ENCODE measurements at regions not wholly inside any gene's neighbourhood (a gene's known extent, or its start where the extent isn't known, plus 50 kb on each side); places are given as distances from the start of the nearest gene placed in this dataset.

GRCh38 chr6:87847135-87847829 lies 145.2 kb upstream of the AKIRIN2 start:
- intact Hi-C loops (cut with DNase I; ENCODE audit: low total_unique reads) = no loop called here
- Histone ChIP-seq H3K27me3 (replicated peaks in 1 of 7) (no peaks in the 10 kb centered on the region), H3K27ac (no peak overlapping the region), H3K4me3 (no peak overlapping the region), H3K36me3 (no peaks in the 10 kb centered on the region), H3K4me1 (no peaks in the 10 kb centered on the region), H3K9me3 (no peaks in the 10 kb centered on the region)
- 83 to 90% (median 88%) methylated on average over 6 of the region's 6 CpGs for WGBS, 5 donors
- DNase-seq = no peak
- TF ChIP-seq, protein P1, sequence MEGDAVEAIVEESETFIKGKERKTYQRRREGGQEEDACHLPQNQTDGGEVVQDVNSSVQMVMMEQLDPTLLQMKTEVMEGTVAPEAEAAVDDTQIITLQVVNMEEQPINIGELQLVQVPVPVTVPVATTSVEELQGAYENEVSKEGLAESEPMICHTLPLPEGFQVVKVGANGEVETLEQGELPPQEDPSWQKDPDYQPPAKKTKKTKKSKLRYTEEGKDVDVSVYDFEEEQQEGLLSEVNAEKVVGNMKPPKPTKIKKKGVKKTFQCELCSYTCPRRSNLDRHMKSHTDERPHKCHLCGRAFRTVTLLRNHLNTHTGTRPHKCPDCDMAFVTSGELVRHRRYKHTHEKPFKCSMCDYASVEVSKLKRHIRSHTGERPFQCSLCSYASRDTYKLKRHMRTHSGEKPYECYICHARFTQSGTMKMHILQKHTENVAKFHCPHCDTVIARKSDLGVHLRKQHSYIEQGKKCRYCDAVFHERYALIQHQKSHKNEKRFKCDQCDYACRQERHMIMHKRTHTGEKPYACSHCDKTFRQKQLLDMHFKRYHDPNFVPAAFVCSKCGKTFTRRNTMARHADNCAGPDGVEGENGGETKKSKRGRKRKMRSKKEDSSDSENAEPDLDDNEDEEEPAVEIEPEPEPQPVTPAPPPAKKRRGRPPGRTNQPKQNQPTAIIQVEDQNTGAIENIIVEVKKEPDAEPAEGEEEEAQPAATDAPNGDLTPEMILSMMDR (IDR thresholded peaks at IDR 0.05 in 8 of 11, conservative IDR thresholded peaks at IDR 0.05 in 3 of 11) = no peak
- TF ChIP-seq POLR2AphosphoS5 (IDR thresholded peaks at IDR 0.05) (no peak), POLR2A (IDR thresholded peaks at IDR 0.05) (no peak)

- H3K4me1 ChIP-seq = no peaks in the 10 kb centered on the region
- TF ChIP-seq POLR2AphosphoS5 (IDR thresholded peaks at IDR 0.05) (no peak), POLR2A (IDR thresholded peaks at IDR 0.05) (no peak)
- TF ChIP-seq, protein P1 (IDR thresholded peaks at IDR 0.05 in 8 of 11, conservative IDR thresholded peaks at IDR 0.05 in 3 of 11) = no peak
- H3K4me3 ChIP-seq = no peak overlapping the region
- H3K36me3 ChIP-seq = no peaks in the 10 kb centered on the region
- DNase-seq = no peak
- intact Hi-C loops (cut with DNase I; ENCODE audit: low total_unique reads) = no loop called here
- H3K27me3 ChIP-seq (replicated peaks in 1 of 7) = no peaks in the 10 kb centered on the region
- H3K9me3 ChIP-seq = no peaks in the 10 kb centered on the region
- H3K27ac ChIP-seq = no peak overlapping the region
These were observed 144.4 kb upstream of the AKIRIN2 start for GRCh38 chr6:87846434-87846833.

GRCh38 chr6:87840324-87840723 lies 138.3 kb upstream of the AKIRIN2 start:
- no peaks in the 10 kb centered on the region for H3K27me3 ChIP-seq (replicated peaks in 1 of 7)
- peaks cover 0 to 12% (median 8%) of the 10 kb centered on the region in 8 donors for H3K9me3 ChIP-seq
- H3K4me3 ChIP-seq = no peak overlapping the region
- H3K4me1 ChIP-seq = no peaks in the 10 kb centered on the region
- intact Hi-C loops (cut with DNase I; ENCODE audit: low total_unique reads) = no loop called here
- TF ChIP-seq, protein P1 (IDR thresholded peaks at IDR 0.05 in 8 of 11, conservative IDR thresholded peaks at IDR 0.05 in 3 of 11) = no peak
- TF ChIP-seq POLR2A (IDR thresholded peaks at IDR 0.05) (no peak), POLR2AphosphoS5 (IDR thresholded peaks at IDR 0.05) (no peak)
- H3K27ac ChIP-seq = no peak overlapping the region
- WGBS, 5 donors = 90 to 99% (median 94%) methylated on average over 6 of the region's 6 CpGs
- no peaks in the 10 kb centered on the region for H3K36me3 ChIP-seq
- DNase-seq = no peak

GRCh38 chr6:87837876-87838275 lies 135.8 kb upstream of the AKIRIN2 start:
- intact Hi-C loops (cut with DNase I; ENCODE audit: low total_unique reads) = no loop called here
- 42 to 72% (median 62%) methylated on average over 2 of the region's 2 CpGs for WGBS, 5 donors

More at GRCh38 chr6:87837876-87838275, 135.8 kb upstream of the AKIRIN2 start:
- DNase-seq = no peak
- no peak for TF ChIP-seq POLR2A (IDR thresholded peaks at IDR 0.05)
- TF ChIP-seq, protein P1 (IDR thresholded peaks at IDR 0.05 in 8 of 11, conservative IDR thresholded peaks at IDR 0.05 in 3 of 11) = no peak
- TF ChIP-seq POLR2AphosphoS5 (IDR thresholded peaks at IDR 0.05) = no peak
- Histone ChIP-seq H3K4me3 (no peak overlapping the region), H3K9me3 (peaks cover 0 to 12% (median 8%) of the 10 kb centered on the region in 8 donors), H3K27me3 (replicated peaks in 1 of 7) (no peaks in the 10 kb centered on the region), H3K27ac (no peak overlapping the region), H3K4me1 (peaks cover 0 to under 1% (median 0%) of the 10 kb centered on the region in 6 donors), H3K36me3 (no peaks in the 10 kb centered on the region)
